PC-3 (cell line): ENCODE measurements at regions not wholly inside any gene's neighbourhood (a gene's known extent, or its start where the extent isn't known, plus 50 kb on each side); places are given as distances from the start of the nearest gene placed in this dataset.

Experiments used
- ATAC-seq: fragments of 200-7000 bp; cut with Tn5 transposase; 2 replicates; pipeline ENCODE4 v1.9.1; 2020; ENCODE audit warnings: mild to moderate bottlenecking, moderate library complexity
- BruUV-seq: library from RNA; stranded (reverse); fragments of 400-500 nt; replicated peaks from 2 replicates; lab custom pipeline; 2021; lab: Mats Ljungman, UMichigan
- CTCF ChIA-PET: fragments of 300-600 bp; sonication (Branson Sonifier 250); formaldehyde crosslinking; loops from one replicate; lab custom pipeline; 2022; ENCODE audit warnings: antibody characterized with exemption; lab: Charles Lee
- POLR2A ChIA-PET: fragments of 300-600 bp; sonication (Branson Sonifier 250); formaldehyde crosslinking; loops from one replicate; lab custom pipeline; 2022; ENCODE audit warnings: antibody characterized with exemption; ENCODE audit not compliant: unreplicated experiment; lab: Charles Lee
- DNase-seq: peaks from one replicate; pipeline ENCODE4 v3.0.0-alpha.2; 2015
- H2AFZ ChIP-seq: fragments of 300-600 bp; sonication (generic); 2 replicates; pipeline ENCODE4 v1.6.0; 2016; ENCODE audit warnings: antibody characterized with exemption, low read length
- H3F3A ChIP-seq: fragments of 300-600 bp; sonication (generic); one replicate; pipeline ENCODE4 v1.6.0; 2017; ENCODE audit warnings: antibody characterized with exemption, low read length, control low read depth, mild to moderate bottlenecking; ENCODE audit not compliant: unreplicated experiment
- H3K27ac ChIP-seq: fragments of 300-600 bp; sonication (generic); 2 replicates; pipeline ENCODE4 v1.5.1; 2016; ENCODE audit warnings: mild to moderate bottlenecking, low read length
- H3K27me3 ChIP-seq: fragments of 300-600 bp; sonication (generic); 2 replicates; pipeline ENCODE4 v1.6.1; 2016; ENCODE audit warnings: low read length, mixed read lengths
- H3K36me3 ChIP-seq: fragments of 300-600 bp; sonication (generic); 2 replicates; pipeline ENCODE4 v1.6.1; 2016; ENCODE audit warnings: low read depth, mixed run types, low read length, mixed read lengths
- H3K4me1 ChIP-seq: fragments of 300-600 bp; sonication (generic); 2 replicates; pipeline ENCODE4 v1.5.1; 2016; ENCODE audit warnings: low read length; ENCODE audit not compliant: insufficient read depth
- H3K4me2 ChIP-seq: fragments of 300-600 bp; sonication (generic); 2 replicates; pipeline ENCODE4 v1.6.0; 2016; ENCODE audit warnings: low read length
- H3K4me3 ChIP-seq: fragments of 300-600 bp; sonication (generic); 2 replicates; pipeline ENCODE4 v1.5.1; 2016; ENCODE audit warnings: mild to moderate bottlenecking, low read length, mixed read lengths
- H3K79me2 ChIP-seq: fragments of 300-600 bp; sonication (generic); 2 replicates; pipeline ENCODE4 v1.6.1; 2017; ENCODE audit warnings: low read length, mixed read lengths
- H3K9ac ChIP-seq: fragments of 300-600 bp; sonication (generic); 2 replicates; pipeline ENCODE4 v1.6.0; 2016; ENCODE audit warnings: mild to moderate bottlenecking, low read length
- H3K9me2 ChIP-seq: fragments of 300-600 bp; sonication (generic); replicated peaks from 2 replicates; pipeline ENCODE4 v1.6.1; 2016; ENCODE audit warnings: mixed run types, low read length, mixed read lengths
- H3K9me3 ChIP-seq: fragments of 300-600 bp; sonication (generic); 2 replicates; pipeline ENCODE4 v1.6.1; 2016; ENCODE audit warnings: low read length, mixed read lengths
- H4K20me1 ChIP-seq: fragments of 300-600 bp; sonication (generic); 2 replicates; pipeline ENCODE4 v1.6.1; 2016; ENCODE audit warnings: low read length, mixed read lengths
- EZH2 ChIP-seq: fragments of 300-600 bp; sonication (generic); IDR thresholded peaks from one replicate; pipeline ENCODE4 v1.6.1; 2017; ENCODE audit warnings: antibody characterized with exemption, mild to moderate bottlenecking, low read length; ENCODE audit not compliant: unreplicated experiment
- EZH2phosphoT487 ChIP-seq: fragments of 300-600 bp; sonication (generic); IDR thresholded peaks from 2 replicates; pipeline ENCODE4 v1.6.1; 2018; ENCODE audit warnings: mild to moderate bottlenecking, antibody characterized with exemption, low read length, borderline replicate concordance
- intact Hi-C: fragments of 100-400 bp; cut with micrococcal nuclease; formaldehyde crosslinking; loops from 2 replicates; pipeline ENCODE4 v1.9.0; 2023
- TF ChIP-seq, protein P1 (sequence below): fragments of 300-600 bp; sonication (generic); conservative IDR thresholded peaks from 2 replicates; pipeline ENCODE4 v1.5.1; 2017; ENCODE audit warnings: antibody characterized with exemption, low read depth, mild to moderate bottlenecking, low read length

DNA sequence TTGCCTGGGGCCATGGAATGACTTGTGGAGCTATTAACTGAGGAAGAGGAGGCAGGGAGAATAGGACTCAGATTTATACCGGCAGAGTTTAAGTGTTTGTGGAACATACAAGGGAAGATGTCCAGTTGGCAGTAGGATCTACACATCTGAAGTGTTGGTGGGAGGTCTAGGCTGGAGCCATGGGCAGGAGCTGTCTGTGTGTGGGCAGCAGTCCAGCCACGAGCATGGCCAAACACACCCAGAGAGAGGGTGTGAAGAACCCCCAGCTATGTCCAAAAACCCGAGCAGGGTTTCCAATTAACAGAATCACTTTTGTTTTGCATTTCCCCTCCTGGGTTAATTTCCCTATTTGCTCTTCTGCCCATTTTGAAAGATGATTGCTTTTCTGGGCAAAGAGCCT lies 393.7 kb downstream of the CDK5RAP2 start:
- TF ChIP-seq, protein P1, sequence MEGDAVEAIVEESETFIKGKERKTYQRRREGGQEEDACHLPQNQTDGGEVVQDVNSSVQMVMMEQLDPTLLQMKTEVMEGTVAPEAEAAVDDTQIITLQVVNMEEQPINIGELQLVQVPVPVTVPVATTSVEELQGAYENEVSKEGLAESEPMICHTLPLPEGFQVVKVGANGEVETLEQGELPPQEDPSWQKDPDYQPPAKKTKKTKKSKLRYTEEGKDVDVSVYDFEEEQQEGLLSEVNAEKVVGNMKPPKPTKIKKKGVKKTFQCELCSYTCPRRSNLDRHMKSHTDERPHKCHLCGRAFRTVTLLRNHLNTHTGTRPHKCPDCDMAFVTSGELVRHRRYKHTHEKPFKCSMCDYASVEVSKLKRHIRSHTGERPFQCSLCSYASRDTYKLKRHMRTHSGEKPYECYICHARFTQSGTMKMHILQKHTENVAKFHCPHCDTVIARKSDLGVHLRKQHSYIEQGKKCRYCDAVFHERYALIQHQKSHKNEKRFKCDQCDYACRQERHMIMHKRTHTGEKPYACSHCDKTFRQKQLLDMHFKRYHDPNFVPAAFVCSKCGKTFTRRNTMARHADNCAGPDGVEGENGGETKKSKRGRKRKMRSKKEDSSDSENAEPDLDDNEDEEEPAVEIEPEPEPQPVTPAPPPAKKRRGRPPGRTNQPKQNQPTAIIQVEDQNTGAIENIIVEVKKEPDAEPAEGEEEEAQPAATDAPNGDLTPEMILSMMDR, result no peak
- TF ChIP-seq EZH2phosphoT487 (no peak), EZH2 (no peak)
- Histone ChIP-seq H3K9ac (no peak overlapping the region), H3F3A (no peaks in the 10 kb centered on the region), H3K4me3 (no peak overlapping the region), H3K79me2 (no peaks in the 10 kb centered on the region), H3K4me1 (no peaks in the 10 kb centered on the region), H3K9me2 (no peaks in the 10 kb centered on the region), H4K20me1 (no peaks in the 10 kb centered on the region), H2AFZ (no peak overlapping the region), H3K27ac (no peak overlapping the region), H3K27me3 (no peaks in the 10 kb centered on the region), H3K4me2 (no peak overlapping the region), H3K36me3 (no peaks in the 10 kb centered on the region), H3K9me3 (no peaks in the 10 kb centered on the region)
- ChIA-PET POLR2A (no interaction called here), CTCF (no interaction called here)
- DNase-seq (no peak), ATAC-seq (no peak)
- BruUV-seq, result no TSS peak
- intact Hi-C loops, result no loop called here

DNA sequence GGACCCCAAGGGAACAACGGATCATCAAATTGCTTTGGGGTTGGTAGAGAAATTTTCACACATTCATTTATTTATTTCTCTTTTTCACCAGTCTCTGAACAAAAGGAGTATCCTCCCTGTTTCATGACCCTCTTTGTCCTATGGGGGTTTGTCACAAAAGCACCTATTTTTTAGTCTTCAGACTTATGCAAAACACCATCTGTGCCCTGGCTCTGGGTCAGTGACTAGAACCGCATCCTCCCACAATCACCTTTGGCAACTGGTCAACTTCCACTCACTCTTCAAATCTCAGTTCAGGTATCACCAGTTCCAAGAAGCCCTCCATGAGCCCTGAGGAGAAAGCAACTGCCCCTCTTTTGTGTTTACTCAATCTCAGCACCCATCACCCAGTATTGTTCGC lies 395.7 kb downstream of the CDK5RAP2 start:
- Histone ChIP-seq H2AFZ (no peak overlapping the region), H3K79me2 (no peaks in the 10 kb centered on the region), H3K4me2 (no peak overlapping the region), H3K4me3 (no peak overlapping the region), H3K36me3 (no peaks in the 10 kb centered on the region), H3K27ac (no peak overlapping the region), H3K27me3 (no peaks in the 10 kb centered on the region), H3K9me2 (no peaks in the 10 kb centered on the region), H3K4me1 (no peaks in the 10 kb centered on the region), H3F3A (no peaks in the 10 kb centered on the region), H3K9me3 (no peaks in the 10 kb centered on the region), H3K9ac (no peak overlapping the region), H4K20me1 (no peaks in the 10 kb centered on the region)
- no TSS peak for BruUV-seq
- intact Hi-C loops, result no loop called here
- POLR2A ChIA-PET, result no interaction called here
- CTCF ChIA-PET, result no interaction called here
- DNase-seq, result no peak
- ATAC-seq, result no peak
- TF ChIP-seq EZH2phosphoT487, result no peak
- TF ChIP-seq, protein P1, result no peak
- no peak for TF ChIP-seq EZH2

DNA sequence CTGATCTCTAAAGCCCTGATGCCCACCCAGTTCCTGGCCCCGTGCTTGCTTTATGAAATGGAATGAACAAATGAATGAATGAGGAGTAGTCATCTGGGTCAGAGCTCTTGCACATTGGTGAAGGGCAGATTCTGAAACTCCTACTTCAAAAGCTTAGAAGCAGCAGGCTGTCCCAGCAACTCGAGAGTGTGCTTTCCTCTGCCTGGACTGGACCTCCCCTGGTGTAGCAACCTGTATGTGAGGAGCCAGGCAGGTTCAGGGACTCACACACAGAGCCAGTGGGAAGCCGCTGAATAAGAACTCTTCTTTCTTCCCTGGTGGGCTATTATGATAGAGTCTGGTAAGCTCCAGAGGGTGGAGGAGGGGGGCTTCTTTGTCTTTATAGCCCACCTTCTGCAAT lies 396.4 kb downstream of the CDK5RAP2 start:
- no TSS peak for BruUV-seq
- Histone ChIP-seq H3F3A (no peaks in the 10 kb centered on the region), H3K9ac (no peak overlapping the region), H3K79me2 (no peaks in the 10 kb centered on the region), H4K20me1 (no peaks in the 10 kb centered on the region), H3K4me1 (no peaks in the 10 kb centered on the region), H2AFZ (no peak overlapping the region), H3K36me3 (no peaks in the 10 kb centered on the region), H3K9me3 (no peaks in the 10 kb centered on the region), H3K9me2 (no peaks in the 10 kb centered on the region), H3K4me3 (no peak overlapping the region), H3K27ac (no peak overlapping the region), H3K4me2 (no peak overlapping the region), H3K27me3 (no peaks in the 10 kb centered on the region)
- TF ChIP-seq, protein P1, result no peak
- TF ChIP-seq EZH2phosphoT487, result no peak
- TF ChIP-seq EZH2, result no peak
- ATAC-seq, result no peak
- CTCF ChIA-PET, result no interaction called here
- POLR2A ChIA-PET, result no interaction called here
- intact Hi-C loops, result no loop called here
- no peak for DNase-seq
